Peyer's patch (tissue), 4 donors: ENCODE measurements at regions not wholly inside any gene's neighbourhood (a gene's known extent, or its start where the extent isn't known, plus 50 kb on each side); places are given as distances from the start of the nearest gene placed in this dataset.
A peak's percentile ranks its signal among the peaks of the same experiment; 100 is the strongest.

Experiments used
- DNase-seq, 3 donors: peaks; one replicate each; pipeline ENCODE4 v3.0.0-alpha.2; 2017 to 2019
- H3K27ac ChIP-seq, 4 donors: fragments of 200-600 bp; sonication (generic); one replicate each; pipeline ENCODE4 v1.5.1; 2016 to 2019
- H3K27me3 ChIP-seq, 2 donors: fragments of 200-600 bp; sonication (generic); one replicate each; pipeline ENCODE4 v1.5.1; 2019
- H3K36me3 ChIP-seq, 3 donors: fragments of 200-600 bp; sonication (generic); one replicate each; pipeline ENCODE4 v1.5.1; 2016 to 2019
- H3K4me1 ChIP-seq, 4 donors: fragments of 200-600 bp; sonication (generic); one replicate each; pipeline ENCODE4 v1.5.1; 2016 to 2019
- H3K4me3 ChIP-seq, 4 donors: fragments of 200-600 bp; sonication (generic); 1 replicate in 3 of 4; 2 replicates in 1 of 4; pipeline ENCODE4 v1.5.1; 2016 to 2019; ENCODE audit warnings: mild to moderate bottlenecking in 1 of 4
- H3K9me3 ChIP-seq, 4 donors: fragments of 200-600 bp; sonication (generic); one replicate each; pipeline ENCODE4 v1.5.1; 2016 to 2019; ENCODE audit warnings: mild to moderate bottlenecking in 1 of 4
- CTCF ChIP-seq, 6 experiments: fragments of 450-650 bp in 4 of 6; fragments of 200-600 bp in 2 of 6; sonication (generic) in 1 of 6; IDR thresholded peaks; one replicate each; pipeline ENCODE4 v1.5.1; 2017 to 2019; ENCODE audit warnings: antibody characterized with exemption in 6 of 6, mild to moderate bottlenecking in 3 of 6, moderate library complexity in 1 of 6
- POLR2A ChIP-seq, 2 donors: fragments of 450-650 bp; IDR thresholded peaks; one replicate each; pipeline ENCODE4 v1.5.1; 2017; ENCODE audit warnings: antibody characterized with exemption in 2 of 2, mild to moderate bottlenecking in 2 of 2, moderate library complexity in 2 of 2

- Histone ChIP-seq H3K4me3 (no peak overlapping the region), H3K9me3 (no peaks in the 10 kb centered on the region), H3K27me3 (no peaks in the 10 kb centered on the region), H3K36me3 (no peaks in the 10 kb centered on the region), H3K4me1 (no peaks in the 10 kb centered on the region), H3K27ac (no peak overlapping the region)
- TF ChIP-seq CTCF (IDR thresholded peaks at IDR 0.05) (peak in 5 of 6 experiments; percentile 22 to 78 (median 75)), POLR2A (IDR thresholded peaks at IDR 0.05) (no peak)
- DNase-seq: peak; percentile 43 to 85 (median 67)
Observed at GRCh38 chr4:128454281-128454871, 166.8 kb upstream of the PGRMC2 start.

GRCh38 chr4:128452415-128452814, 164.8 kb upstream of the PGRMC2 start:
- no peaks in the 10 kb centered on the region for H3K9me3 ChIP-seq

GRCh38 chr4:128451270-128451905, 163.8 kb upstream of the PGRMC2 start:
- no peak for TF ChIP-seq CTCF (IDR thresholded peaks at IDR 0.05)
- no peak for TF ChIP-seq POLR2A (IDR thresholded peaks at IDR 0.05)
- no peak for DNase-seq
- Histone ChIP-seq H3K27me3 (no peaks in the 10 kb centered on the region), H3K9me3 (no peaks in the 10 kb centered on the region), H3K36me3 (no peaks in the 10 kb centered on the region), H3K4me1 (no peaks in the 10 kb centered on the region), H3K4me3 (no peak overlapping the region), H3K27ac (no peak overlapping the region)

More at GRCh38 chr4:128452415-128452814, 164.8 kb upstream of the PGRMC2 start:
- Histone ChIP-seq H3K36me3 (no peaks in the 10 kb centered on the region), H3K27me3 (no peaks in the 10 kb centered on the region), H3K4me3 (no peak overlapping the region), H3K27ac (no peak overlapping the region), H3K4me1 (no peaks in the 10 kb centered on the region)
- no peak for DNase-seq
- TF ChIP-seq CTCF (IDR thresholded peaks at IDR 0.05): no peak
- no peak for TF ChIP-seq POLR2A (IDR thresholded peaks at IDR 0.05)

GRCh38 chr4:128450326-128451120, 162.9 kb upstream of the PGRMC2 start:
- H3K9me3 ChIP-seq: no peaks in the 10 kb centered on the region
- H3K27me3 ChIP-seq: no peaks in the 10 kb centered on the region
- DNase-seq: no peak
- no peak for TF ChIP-seq CTCF (IDR thresholded peaks at IDR 0.05)
- TF ChIP-seq POLR2A (IDR thresholded peaks at IDR 0.05): no peak
- no peak overlapping the region for H3K27ac ChIP-seq
- no peaks in the 10 kb centered on the region for H3K4me1 ChIP-seq
- no peaks in the 10 kb centered on the region for H3K36me3 ChIP-seq
- H3K4me3 ChIP-seq: no peak overlapping the region

- Histone ChIP-seq H3K4me3 (no peak overlapping the region), H3K4me1 (no peaks in the 10 kb centered on the region), H3K36me3 (no peaks in the 10 kb centered on the region), H3K9me3 (no peaks in the 10 kb centered on the region), H3K27me3 (no peaks in the 10 kb centered on the region), H3K27ac (no peak overlapping the region)
- no peak for DNase-seq
- TF ChIP-seq CTCF (IDR thresholded peaks at IDR 0.05) (no peak), POLR2A (IDR thresholded peaks at IDR 0.05) (no peak)
Observed at GRCh38 chr4:128449251-128449650, 161.6 kb upstream of the PGRMC2 start.
